NCI-H1105 (cell line): ENCODE measurements at regions not wholly inside any gene's neighbourhood (a gene's known extent, or its start where the extent isn't known, plus 50 kb on each side); places are given as distances from the start of the nearest gene placed in this dataset.

Source experiments
- DNase-seq: peaks from one replicate; lab custom pipeline; 2025; lab: John Stamatoyannopoulos, UW

GRCh38 chr5:165665735-165666400 lies 2160.4 kb downstream of the MAT2B start:
- DNase-seq: no peak

GRCh38 chr5:165673499-165673898 lies 2168.1 kb downstream of the MAT2B start:
- DNase-seq: no peak

DNA sequence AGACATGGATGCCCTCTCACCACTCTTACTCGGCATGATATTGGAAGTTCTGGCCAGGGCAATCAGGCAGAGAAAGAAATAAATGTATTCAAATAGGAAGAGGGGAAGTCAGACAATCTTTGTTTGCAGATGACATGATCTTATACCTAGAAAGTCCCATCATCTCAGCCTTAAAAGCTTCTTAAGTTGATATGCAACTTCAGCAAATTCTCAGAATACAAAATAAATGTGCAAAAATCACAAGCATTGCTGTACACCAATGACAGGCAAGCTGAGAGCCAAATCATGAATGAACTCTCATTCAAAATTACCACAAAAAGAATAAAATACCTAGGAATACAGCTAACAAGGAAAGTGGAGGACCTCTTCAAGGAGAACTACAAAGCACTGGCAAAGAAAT lies 2190.4 kb downstream of the MAT2B start:
- DNase-seq: no peak

DNA sequence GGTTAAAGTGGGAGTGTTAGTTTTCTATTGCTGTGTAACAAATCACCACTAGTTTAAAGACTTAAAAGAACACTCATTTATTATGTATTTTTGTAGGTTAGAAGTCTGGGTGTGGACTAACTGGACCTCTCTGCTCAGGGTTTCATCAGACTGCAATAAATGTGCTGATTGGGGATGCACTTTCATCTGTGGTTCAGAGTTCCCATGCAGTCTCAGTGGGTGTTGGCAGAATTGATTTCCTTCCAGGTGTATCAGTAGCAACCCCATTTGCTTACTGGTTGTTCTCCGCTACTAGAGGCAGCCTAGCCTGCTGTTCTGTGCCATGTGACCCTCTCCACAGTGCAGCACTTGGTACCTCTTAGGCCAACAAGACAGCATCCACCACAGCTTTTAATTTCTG lies 2200.5 kb downstream of the MAT2B start:
- no peak for DNase-seq

DNA sequence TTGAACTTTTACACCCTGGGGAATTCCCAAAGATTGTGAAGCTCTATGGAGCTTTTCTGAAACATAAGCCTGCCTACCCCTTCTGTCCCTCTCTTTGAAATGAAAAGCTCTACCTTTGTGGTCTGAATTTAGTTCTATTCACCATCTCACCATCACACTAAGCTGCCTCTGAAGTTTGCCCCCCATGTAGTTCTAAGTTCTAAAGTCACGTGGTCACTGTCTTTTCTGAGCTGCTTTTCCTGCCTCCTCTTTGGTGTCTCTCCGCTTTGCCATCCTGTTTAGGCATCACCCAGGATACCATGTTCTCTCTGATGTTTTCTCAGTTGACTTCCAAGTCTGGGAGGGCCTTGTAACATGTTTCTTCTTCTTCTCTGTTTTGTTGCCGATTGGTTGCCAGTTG lies 2206.6 kb downstream of the MAT2B start:
- DNase-seq: no peak

GRCh38 chr5:165714598-165714997 lies 2209.2 kb downstream of the MAT2B start:
- DNase-seq: no peak

- DNase-seq: no peak
Measured at GRCh38 chr5:165720901-165721300, 2215.5 kb downstream of the MAT2B start.

DNA sequence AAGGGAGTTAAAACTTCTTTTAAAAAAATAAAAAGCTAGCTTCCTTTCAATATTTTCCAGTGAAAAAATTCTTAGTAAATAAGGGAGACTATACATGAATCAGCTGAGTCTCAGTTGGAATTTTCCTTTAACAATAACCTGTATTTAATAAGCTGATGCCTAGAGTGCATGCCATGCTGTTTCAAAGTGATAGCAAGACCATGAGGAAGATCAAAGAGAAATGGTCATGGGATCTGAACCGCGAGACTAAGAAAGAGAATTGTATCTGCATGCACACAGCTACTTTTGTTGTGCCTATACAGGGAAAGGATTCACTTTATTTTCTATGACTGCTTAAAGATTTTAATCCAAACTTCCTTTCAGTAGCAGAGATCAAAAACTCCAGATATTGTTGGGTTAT lies 2217.0 kb downstream of the MAT2B start:
- DNase-seq: no peak

DNA sequence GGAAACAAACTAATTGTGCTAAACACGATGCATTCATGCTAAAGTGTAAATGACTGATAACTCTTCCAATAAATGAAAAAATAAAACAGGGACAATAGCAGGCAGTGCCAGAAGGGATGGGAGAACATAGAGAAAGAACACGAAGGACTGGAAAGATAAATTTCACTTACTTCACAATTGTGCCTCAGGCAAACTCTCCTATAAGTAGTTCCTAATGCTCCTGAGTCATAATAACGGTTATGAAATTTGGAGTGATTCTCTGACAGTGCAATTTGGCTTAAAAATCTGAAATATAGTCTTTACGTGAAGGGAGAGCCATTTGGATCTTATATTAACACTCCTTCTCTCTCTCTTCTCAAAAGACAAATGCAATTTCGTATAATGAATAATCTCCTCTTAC lies 2218.5 kb downstream of the MAT2B start:
- DNase-seq: no peak

- DNase-seq: no peak
Measured at GRCh38 chr5:165728425-165728824, 2223.0 kb downstream of the MAT2B start.

GRCh38 chr5:165735388-165735787 lies 2230.0 kb downstream of the MAT2B start:
- no peak for DNase-seq

- DNase-seq: no peak
Measured at GRCh38 chr5:165739079-165739741, 2233.8 kb downstream of the MAT2B start.

DNA sequence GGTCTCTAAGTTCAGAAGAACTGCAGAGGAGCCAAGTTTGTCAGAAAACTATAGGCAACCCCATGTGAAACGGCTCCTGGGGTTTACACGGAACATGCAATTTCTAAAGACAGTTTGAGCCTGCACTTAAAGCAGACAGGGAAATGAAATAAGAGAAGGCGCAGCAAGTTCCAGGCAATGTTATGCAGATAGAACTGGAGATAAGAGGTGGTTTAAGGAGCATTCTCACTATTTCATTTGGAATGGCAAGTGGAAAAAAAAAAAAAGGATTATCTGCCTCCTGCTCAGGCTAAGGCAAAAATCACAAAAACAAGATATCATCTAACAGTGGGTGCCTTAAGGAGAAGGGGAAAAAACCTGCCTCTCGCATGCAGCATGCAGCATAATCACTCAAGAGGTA lies 2252.4 kb downstream of the MAT2B start:
- no peak for DNase-seq

GRCh38 chr5:165775111-165775510 lies 2269.7 kb downstream of the MAT2B start:
- DNase-seq: no peak

DNA sequence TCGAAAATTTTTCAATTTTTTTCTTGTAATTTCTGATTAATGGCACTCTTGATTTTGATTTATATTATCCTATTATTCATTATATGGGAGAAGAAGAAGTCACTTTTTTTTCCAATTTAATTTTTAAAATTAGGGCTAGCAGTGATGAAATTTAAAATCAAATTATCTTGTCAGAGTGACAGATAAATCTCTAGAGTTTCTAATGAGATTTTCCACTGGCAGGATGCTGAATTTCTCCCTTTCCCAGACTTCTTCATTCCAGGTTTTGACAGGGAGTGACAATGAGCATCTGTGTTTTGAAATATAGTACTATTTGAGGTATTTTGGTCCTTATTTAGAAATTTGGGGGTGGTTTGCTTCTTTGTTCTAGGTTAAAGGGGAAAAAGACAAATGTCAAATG lies 2274.1 kb downstream of the MAT2B start:
- no peak for DNase-seq

DNA sequence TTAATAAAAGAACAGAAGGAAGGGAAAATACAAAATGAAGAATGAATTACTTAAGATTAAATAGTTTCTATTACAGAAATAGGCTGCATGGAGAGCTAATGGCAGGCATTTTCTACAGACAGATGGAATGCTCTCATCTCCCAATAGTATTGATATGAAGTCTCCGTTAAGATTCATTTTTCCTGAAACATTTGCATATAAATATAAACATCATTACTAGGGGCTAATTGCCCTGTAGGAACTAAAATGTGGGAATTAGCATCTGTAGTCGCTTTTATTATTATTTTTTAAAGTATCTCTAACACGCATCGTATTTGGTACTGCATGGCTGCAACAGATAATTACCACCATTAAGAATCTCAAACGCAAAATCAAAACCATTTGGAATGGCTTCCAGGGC lies 2275.5 kb downstream of the MAT2B start:
- no peak for DNase-seq

DNA sequence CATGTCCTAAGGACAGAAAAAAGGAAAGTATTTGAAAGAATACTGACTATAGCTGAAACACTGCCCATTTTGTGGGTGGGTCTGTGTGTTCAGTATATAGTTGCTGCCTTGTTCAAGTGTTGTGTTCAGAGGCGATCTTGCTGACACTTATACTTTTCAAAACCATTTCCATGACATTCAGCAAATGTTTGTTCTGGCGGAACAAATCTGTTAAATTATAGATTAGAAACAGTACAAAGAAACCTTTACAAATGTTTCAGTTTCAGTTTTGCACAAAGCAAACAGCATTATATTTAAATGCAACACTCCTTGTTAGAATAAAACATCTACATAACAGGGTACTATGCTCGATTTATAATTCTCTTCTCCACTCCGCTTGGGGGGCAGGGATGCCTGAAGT lies 2276.3 kb downstream of the MAT2B start:
- no peak for DNase-seq

DNA sequence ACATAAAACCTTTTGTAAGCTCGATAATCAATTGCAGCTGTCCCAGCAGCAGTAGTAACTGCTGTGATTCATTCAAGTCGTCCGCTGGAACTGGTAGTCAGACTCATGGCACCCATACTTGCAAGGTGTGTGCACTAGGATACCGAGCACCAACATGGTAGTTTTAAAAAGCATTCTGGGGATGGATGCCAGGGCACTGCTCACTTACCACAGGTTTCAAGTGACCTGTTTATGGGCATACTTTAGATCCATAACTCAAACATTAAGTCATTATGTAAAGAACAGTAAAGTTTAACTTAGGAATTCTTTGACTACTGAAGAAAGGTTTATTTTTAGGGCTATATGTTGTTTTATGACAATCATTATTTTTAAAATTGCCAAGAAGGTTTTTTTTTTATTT lies 2277.6 kb downstream of the MAT2B start:
- no peak for DNase-seq

GRCh38 chr5:165786073-165786472 lies 2280.7 kb downstream of the MAT2B start:
- no peak for DNase-seq

DNA sequence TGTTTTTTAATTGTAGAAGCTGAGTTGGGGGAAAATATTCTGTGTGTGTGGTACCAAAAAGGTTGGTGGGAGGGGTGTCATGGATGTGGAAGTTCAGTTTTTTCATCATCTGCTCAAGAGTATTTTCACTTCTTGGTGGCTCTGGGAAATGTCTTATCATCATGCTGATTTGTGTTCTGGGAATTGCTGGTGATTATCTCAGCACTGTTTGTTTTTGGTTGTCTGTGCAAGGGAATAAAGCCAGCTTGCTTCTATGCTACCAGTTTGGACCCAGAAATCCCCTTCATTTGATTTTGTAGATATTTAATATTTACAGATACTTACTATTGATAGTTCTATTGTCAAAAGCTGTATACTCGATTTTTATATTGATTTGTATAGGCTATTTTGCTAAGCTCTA lies 2289.7 kb downstream of the MAT2B start:
- no peak for DNase-seq

- no peak for DNase-seq
Measured at GRCh38 chr5:165805756-165806155, 2300.3 kb downstream of the MAT2B start.

DNA sequence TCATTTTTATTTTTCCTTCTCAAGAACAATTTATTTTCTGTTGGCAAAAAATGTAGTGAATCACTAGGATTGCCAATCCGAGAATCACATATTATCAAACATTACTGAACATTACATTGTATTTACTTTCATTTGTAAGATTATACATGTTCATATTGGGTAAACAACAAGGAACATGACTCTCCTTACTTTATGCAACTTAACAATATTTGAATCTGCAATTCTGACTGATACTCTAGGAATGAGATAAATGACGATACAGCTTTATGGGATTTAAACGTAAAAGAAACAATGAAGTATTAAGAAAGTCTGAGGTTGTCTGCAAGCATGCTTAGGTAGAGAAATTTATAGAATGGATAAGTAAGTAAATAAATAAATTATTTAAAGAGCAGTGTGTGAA lies 2302.9 kb downstream of the MAT2B start:
- DNase-seq: no peak

DNA sequence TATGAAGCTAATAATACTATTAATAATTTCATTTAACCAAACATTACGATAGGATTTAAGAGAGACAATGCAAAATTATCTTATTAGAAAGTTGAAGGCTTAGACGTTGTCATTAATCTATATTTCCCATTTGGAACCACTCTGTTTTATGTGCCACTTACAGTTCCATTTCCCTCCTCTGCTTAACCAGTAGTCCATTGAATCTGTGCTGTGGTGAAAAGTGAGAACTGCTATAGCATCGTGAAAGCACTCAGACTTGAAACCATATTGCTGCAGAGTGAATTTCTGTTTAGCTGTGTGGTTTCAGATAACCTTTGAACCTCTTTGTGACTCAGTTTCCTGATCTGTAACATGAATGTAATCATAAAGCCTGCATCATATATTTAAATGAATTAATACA lies 2304.5 kb downstream of the MAT2B start:
- DNase-seq: no peak

- DNase-seq: no peak
Measured at GRCh38 chr5:165829504-165829903, 2324.1 kb downstream of the MAT2B start.
